MV-4-11 (cell line): ENCODE measurements at regions not wholly inside any gene's neighbourhood (a gene's known extent, or its start where the extent isn't known, plus 50 kb on each side); places are given as distances from the start of the nearest gene placed in this dataset.
"Not testable (repeated sequence)": the region's sequence is repeated elsewhere in the genome, so short reads cannot be mapped to it uniquely, and the experiment has no call there.

Experiments used
- DNase-seq: peaks from one replicate; lab custom pipeline; 2025; lab: John Stamatoyannopoulos, UW

DNA sequence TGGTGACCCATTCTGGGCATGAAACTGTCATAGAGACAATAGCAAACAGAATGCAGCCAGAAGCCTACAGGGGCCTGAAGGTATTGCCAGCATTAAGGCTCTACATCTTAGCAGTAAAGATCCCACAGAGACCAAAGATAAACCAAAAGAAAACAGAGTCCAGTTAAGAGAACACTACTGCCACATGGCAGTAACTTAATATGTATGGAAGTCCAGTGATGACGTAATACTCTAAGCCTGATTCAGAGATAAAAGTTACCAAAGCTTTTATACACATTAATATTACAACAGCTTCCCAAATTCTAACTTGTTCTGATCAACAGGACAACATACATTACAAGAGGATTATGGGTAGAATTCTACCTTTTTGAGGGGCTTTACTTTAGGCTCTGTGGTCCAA is 371.5 kb downstream of the PRELID2 start:
- no peak for DNase-seq

DNA sequence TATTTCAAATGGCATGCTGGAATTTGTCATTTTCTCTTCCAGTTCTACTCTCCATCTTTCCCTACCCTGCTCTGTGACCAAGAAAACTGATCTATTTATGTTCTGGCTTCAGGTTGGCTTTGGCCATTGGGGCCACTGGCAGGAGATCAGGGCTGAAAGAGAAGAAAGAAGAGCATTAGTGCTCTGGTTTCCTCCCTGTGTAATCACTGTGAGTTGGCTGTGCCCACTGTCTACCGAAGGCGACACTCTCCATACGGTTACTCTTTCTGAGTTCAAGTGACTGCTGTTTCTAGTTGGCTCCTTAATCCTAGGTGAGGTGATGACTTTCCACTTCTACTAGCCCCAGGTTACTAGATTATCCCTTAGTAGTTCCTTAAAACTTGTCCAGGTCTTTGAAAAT is 372.6 kb downstream of the PRELID2 start:
- no peak for DNase-seq

DNA sequence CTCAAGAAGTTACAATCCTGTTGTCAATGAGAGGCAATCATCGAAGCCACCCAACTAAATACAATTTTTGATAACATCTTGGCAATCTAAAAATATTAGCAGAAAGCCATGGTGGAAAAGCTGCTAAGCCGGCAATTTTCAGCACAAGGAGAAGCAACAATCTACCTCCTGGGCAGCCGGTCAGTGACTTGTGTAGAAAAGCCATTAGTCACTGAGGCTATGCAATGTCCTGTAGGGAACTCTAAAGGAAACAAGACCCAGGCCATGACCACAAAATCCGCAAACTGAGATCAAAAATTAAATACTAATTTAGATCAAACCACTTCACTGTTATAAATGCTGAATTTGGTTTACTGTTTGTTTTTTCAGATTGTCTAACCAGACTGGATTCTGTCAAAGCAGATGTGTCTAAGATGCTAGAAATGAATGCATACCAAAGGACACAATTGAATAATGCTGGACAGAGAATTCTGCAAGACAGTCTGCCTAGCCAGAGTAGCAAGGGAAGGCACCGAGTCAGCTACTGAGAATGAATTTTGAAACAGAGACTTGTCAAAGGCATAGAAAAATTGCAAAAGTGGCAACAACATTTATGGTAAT is 384.8 kb downstream of the PRELID2 start:
- no peak for DNase-seq

GRCh38 chr5:145449794-145450193 is 385.3 kb downstream of the PRELID2 start:
- no peak for DNase-seq

- not testable (repeated sequence) for DNase-seq
Observed at GRCh38 chr5:145446875-145447274, 388.3 kb downstream of the PRELID2 start.

- DNase-seq: no peak
Observed at GRCh38 chr5:145446412-145446811, 388.7 kb downstream of the PRELID2 start.

DNA sequence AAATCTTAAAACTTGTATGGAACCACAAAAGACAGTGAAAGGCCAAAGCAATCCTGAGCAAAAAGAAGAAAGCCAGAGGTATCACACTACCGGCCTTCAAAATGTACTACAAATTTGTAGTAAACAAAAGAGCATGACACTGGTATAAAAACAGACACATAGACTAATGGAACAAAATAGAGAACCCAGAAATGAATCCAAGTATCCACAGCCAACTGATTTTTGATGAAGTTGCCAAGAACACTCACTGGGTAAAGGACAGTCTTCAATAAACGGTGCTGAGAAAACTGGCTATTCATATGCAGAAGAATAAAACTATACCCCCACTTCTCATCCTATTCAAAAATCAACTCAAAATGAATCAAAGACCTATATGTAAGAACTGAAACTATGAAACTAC is 390.1 kb downstream of the PRELID2 start:
- no peak for DNase-seq

GRCh38 chr5:145443964-145444363 is 391.2 kb downstream of the PRELID2 start:
- no peak for DNase-seq

DNA sequence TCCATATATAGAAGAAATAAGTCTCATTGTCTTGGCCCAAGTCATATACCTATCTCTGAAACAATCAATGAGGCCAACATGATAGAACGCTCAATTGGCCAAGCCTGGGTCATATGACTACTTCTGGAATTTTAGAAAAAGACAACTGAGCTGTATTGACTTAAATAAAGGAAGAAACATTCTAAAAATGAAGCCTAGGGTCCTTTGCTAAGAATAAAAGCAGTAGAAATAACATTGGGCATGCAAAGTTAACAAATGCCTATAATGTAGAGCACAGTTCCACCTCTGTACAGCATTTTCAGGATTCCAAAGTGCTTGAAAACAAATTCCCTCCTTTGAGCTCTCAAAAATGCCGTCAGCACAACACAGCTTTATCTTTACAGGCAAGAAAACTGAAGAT is 391.8 kb downstream of the PRELID2 start:
- DNase-seq: no peak

GRCh38 chr5:145442661-145443060 is 392.5 kb downstream of the PRELID2 start:
- not testable (repeated sequence) for DNase-seq

- DNase-seq: no peak
Observed at GRCh38 chr5:145441228-145441627, 393.9 kb downstream of the PRELID2 start.

GRCh38 chr5:145437627-145438026 is 397.5 kb downstream of the PRELID2 start:
- no peak for DNase-seq

DNA sequence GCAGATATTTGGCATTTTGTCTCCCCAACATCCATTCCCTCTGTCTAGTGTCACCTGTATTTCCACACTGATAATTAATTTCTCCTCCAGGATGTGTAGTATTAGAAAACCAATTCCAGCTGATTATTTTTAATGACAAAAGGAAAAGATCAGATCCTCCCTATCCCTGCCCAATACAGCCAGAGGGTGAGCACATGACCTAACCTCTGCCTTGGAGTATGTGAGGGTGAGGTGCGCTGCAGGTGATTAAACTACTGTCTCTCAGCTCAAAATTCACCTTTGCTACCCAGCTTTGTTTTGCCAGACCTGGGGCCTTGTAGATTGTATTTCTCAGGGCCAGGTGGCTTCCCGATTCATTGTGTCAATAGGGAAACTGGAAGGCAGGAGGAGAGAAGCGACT is 402.1 kb downstream of the PRELID2 start:
- no peak for DNase-seq

GRCh38 chr5:145429170-145429569 is 406.0 kb downstream of the PRELID2 start:
- DNase-seq: peak; percentile 79

DNA sequence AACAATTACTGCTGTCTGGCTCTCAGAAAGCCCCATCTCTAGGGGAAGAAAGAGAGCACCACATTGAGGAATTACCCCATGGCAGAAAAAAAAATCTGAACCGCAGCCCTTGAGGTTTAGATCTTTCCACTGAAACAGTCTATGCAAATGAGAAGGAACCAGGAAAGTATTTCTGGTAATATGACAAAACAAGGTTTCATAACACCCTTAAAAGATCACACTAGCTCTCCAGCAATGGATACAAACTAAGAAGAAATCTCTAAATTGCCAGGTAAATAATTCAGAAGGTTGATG is 427.1 kb downstream of the PRELID2 start:
- peak; percentile 4 for DNase-seq

DNA sequence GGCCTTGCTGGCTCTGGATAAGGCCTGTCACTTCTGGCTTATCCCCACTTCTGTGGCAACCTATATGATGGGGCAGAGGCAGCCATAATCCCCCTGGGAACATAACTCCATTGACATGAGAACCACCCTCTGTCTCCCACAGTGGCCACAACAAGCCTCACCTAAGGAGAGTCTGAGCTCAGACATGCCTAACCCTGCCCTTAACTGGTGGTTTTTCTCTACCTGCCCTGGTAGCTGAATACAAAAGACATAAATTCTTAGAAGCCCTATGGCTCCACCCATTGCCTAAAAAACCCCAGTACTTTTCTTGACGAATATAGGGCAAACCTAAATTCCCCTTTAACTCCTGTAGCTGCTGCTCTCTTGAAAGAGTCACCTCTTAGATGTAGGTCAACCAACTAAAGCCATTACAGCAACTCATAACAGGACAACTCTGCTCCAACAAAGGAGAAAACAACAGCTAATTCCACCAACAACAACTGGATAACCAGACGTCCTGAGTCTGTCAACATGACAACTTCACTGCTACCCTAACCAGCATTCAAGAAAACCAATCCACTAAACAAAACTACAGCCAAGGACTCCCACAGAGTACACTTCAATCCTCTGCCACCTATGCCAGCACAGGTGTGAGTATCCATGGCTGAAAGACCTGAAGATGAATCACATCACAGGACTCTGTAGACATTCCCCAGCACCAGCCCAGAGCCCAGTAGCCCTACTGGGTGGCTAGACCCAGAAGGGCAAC is 427.7 kb downstream of the PRELID2 start:
- DNase-seq: no peak

- DNase-seq: no peak
Observed at GRCh38 chr5:145403992-145404391, 431.1 kb downstream of the PRELID2 start.

- DNase-seq: no peak
Observed at GRCh38 chr5:145396888-145397287, 438.3 kb downstream of the PRELID2 start.

DNA sequence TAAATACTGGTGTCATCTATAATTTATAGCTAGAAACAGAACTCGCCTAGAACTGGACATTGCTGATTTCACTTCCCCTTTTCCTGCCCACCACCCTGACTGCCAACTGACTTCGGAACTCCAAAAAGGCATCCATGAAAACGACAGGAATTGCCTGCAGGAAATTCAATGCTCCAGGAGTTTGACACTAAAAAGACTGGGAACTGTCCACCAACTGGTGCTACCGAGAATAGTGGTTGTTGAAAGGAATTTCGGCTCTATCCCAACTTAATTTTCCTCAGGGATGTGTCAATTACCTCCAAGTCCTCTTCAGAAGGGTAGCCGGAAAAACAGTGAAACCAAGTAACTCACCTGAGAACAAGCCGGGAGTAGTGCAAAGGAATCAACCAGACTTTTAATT is 440.0 kb downstream of the PRELID2 start:
- DNase-seq: not testable (repeated sequence)

DNA sequence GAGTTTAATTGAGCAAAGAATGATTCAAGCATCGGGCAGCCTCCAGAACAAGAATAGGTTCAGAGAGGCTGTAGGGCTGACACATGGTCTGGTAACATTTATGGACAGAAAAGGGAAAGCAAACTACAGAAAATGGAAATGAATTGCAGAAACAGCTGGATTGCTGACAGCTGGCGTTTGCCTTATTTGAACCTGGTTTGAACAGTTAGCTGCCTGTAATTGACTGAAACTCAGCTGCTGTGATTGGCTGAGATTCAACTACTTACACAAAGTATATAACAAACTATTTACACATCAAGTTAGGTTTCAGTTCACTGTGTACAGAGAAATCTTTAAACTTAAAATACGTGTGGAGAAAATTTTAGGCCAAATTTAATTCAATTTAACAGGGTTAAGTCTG is 441.7 kb downstream of the PRELID2 start:
- DNase-seq: no peak

- no peak for DNase-seq
Observed at GRCh38 chr5:145389047-145389446, 446.1 kb downstream of the PRELID2 start.

GRCh38 chr5:145385276-145385675 is 449.9 kb downstream of the PRELID2 start:
- DNase-seq: no peak

DNA sequence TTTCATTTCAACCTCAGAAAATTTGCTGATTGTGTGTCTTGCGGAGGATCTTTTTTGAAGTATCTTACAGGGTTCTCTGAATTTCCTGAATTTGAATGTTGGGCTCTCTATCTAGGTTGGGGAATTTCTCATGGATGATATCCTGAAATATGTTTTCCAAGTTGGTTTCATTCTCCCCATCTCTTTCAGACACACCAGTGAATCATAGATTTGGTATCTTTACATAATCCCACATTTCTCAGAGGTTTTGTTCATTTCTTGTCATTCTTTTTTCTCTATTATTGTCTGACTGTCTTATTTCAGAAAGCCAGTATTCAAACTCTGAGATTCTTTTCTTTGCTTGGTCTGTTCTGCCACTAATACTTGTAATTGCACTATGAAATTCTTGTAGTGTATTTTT is 456.9 kb downstream of the PRELID2 start:
- DNase-seq: no peak

- DNase-seq: no peak
Observed at GRCh38 chr5:145375521-145375920, 459.6 kb downstream of the PRELID2 start.
